GM11168 (cell line): ENCODE measurements at regions not wholly inside any gene's neighbourhood (a gene's known extent, or its start where the extent isn't known, plus 50 kb on each side); places are given as distances from the start of the nearest gene placed in this dataset.

ENCODE experiments used
- in situ Hi-C: fragments of 300-500 bp; cut with MboI; formaldehyde crosslinking; loops from one replicate; pipeline ENCODE4 v1.12.0; 2022; ENCODE audit warnings: low sequenced_read_pairs; ENCODE audit not compliant: unreplicated experiment

- in situ Hi-C loops = no loop called here
Measured at GRCh38 chr1:30356839-30357238, 366.5 kb downstream of the MATN1 start.

DNA sequence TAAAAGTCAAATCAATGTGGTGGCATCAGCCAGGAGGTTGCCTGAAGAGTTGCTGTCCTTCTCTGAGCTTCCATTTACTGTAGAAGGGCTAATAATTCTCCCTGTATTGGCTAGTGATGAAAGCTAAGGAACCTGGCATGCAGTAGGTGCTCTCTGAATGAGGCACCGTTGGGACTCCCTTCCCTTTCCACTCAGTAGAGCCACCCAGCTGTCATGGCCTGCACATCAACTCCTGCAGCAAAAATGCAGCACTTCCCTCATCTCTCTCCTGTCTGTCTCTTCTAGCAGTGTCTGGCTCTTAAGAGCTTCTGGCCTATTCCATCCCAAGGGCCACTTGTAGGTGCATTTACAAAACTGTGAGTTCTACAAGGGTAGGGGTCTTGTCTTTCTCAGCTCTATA is 369.0 kb downstream of the MATN1 start:
- in situ Hi-C loops = no loop called here

- in situ Hi-C loops = no loop called here
Measured at GRCh38 chr1:30353637-30354036, 369.7 kb downstream of the MATN1 start.

DNA sequence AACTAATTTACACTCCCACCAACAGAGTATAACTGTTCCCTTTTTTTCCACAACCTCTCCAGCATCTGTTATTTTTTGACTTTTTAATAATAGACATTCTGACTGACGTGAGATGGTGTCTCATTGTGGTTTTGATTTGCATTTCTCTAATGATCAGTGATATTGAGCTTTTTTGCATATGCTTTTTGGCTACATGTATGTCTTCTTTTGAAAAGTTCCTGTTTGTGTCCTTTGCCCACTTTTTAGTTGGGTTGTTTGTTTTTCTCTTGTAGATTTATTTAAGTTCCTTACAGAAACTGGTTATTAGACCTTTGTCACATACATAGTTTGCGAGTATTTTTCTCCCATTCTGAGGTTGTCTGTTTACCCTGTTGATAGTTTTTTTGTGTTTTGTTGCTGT is 375.2 kb downstream of the MATN1 start:
- in situ Hi-C loops = no loop called here

DNA sequence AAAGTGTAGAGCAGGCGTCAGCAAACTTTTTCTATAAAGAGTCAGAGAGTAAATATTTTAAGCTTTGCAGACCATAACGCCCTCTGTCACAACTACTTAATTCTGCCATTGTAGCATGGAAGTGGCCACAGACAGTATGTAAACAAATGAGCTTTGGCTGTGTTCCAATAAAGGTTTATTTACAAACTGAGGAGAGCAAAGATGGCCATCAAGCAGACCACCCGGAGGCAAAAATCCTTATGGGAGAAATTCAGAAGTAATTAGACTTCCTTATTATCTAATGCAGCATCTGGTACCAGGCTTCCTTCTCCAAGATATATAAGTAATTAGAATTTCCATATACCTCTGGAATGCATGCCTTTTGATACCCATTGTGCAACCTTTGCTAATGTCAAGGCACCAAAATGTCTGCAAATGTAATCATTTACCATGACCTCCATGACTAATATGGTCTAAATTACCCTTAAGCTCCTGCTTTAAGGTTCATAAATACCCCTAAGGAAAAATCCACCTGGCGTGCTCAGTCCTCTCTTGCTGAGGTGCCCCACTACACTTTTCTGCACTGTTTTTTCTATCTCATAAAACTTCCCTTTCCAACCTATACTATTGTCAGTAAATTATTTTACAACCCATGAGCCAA is 377.8 kb downstream of the MATN1 start:
- in situ Hi-C loops = no loop called here

GRCh38 chr1:30343562-30343961 is 379.8 kb downstream of the MATN1 start:
- in situ Hi-C loops = no loop called here

GRCh38 chr1:30342535-30343141 is 380.7 kb downstream of the MATN1 start:
- in situ Hi-C loops = no loop called here

DNA sequence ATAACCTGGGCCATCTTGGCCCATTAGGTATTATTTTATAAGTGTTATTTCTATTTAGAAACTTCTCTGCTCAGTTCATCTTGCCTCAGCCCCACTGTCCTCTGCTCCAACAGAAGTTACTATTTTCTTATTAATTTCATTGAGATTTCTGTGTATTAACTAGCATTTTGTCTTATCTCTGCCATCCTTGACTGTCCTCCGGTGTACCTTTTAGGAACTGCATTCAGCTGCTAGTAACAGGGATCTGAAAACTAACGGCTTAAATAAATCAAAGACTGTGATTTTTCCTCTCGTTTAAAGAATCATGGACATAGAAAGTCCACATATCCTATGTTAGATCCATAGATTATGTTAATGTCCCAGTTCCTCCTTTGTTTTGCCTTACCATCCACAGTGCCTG is 382.5 kb downstream of the MATN1 start:
- in situ Hi-C loops = no loop called here

DNA sequence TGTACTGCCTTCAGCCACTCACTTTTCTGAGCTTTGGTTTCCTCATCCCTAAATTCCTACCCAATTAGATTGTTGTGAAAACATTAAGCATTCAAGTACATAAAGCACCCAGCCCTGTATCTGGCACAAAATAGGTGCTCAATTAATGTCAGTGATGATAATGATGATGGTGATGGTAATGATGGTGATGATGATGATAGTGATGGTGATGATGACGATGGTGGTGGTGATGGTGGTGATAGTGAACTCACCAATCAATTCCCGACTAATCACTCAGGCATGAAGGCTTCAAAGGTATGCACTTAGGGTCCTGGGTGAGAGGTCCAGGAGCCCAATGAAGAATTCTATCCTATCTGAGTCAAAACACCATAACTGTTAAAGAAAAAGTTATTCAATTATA is 383.5 kb downstream of the MATN1 start:
- in situ Hi-C loops = no loop called here

- in situ Hi-C loops = no loop called here
Measured at GRCh38 chr1:30338765-30339164, 384.6 kb downstream of the MATN1 start.

- in situ Hi-C loops = no loop called here
Measured at GRCh38 chr1:30337324-30337620, 386.1 kb downstream of the MATN1 start.

- in situ Hi-C loops = no loop called here
Measured at GRCh38 chr1:30336550-30337323, 386.6 kb downstream of the MATN1 start.

DNA sequence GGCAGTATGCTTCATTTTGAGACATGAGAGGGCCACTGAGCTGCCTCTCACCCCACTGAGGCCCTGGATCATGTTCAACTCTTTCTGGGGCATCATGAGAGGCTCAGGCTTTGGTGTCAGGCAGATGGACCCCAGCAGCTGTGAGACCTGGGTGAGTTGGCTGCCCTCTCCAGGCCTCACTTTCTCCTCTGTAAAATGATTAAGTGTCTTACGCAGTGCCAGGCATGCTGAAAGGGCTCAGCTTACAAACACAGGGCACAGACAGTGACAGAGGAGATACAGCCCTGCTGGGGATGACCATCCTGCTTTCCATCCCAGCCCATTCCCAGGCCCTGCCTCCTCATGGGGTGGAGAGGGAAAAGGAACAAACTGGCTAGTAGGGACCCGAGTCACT is 387.4 kb downstream of the MATN1 start:
- in situ Hi-C loops = no loop called here

DNA sequence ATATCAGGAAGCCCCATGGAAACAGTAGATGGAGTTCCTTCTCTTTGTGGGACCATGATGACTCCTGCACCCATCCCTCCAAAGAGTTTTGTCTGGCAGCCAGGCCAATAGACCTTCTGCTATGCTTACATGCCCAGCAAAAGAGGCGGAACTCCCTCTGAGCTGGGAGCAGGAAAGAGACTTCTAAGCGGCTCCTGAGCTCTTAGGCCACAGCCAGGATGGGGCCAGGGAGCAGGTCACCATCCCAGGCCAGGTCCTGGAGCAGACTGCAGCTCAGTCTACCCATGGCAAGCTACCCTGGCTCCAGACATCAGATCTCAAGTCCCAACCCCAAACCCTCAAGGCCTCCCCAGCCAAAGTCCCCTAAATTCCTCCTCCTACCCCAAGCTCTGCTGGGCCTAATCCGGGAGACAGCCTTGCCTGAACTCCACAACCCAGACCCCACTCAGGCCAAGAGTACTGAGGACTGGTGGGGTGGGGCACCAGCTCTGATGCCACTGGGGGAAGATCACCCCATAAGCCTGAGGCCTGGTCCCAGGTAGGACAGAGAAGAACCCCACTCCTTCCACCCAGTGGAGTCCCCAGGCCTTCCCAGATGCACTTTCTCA is 387.9 kb downstream of the MATN1 start:
- in situ Hi-C loops = no loop called here

DNA sequence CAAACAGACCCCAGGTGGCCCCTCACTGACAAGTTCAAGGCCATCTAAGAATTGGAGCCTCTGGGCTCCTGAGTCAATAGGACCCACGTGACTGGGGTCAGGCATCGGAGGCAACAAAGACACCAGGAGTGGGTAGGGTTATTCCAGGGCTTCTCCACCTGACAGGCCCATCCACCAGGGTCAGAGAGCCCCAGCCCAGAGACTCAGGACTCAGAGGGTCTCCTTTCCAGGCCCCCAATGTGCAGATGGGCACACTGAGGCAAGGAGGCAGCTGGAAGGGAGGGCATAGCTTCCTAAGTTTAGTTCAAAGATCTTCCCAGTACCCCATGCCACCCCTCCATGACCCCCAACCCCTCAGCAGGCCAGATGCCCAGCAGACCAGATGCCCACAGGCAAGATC is 388.6 kb downstream of the MATN1 start:
- in situ Hi-C loops = no loop called here

- in situ Hi-C loops = no loop called here
Measured at GRCh38 chr1:30332116-30333094, 391.0 kb downstream of the MATN1 start.

DNA sequence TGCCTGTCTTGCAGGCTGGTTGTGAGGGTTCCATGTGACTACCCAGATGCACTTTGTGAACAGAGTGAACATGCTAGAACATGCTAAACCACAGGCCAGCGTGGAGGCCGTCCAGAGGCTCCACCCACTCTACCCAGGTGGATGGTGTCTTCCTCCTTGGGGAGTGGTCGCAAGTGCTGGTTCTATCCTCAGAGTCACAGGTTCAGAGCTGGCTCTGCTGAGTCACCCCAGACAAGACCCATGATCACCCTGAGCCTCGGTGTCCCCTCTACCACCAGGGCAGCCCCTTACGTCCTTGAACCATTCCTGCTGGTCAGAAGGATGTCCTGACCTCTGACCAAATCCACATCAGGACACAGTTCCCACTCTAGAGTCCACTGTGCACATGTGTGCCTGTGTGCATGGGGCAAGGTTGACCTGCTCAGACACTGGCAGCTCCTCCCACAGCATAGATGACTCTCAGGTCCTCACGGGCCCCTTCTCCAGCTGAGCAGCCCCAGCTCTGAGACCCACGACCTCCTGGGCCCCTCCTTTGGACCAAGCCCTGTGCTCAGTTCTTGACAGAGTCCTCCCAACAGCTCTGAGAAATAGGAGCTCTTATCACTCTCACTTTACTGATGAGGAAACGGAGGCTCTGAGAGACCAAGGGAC is 391.8 kb downstream of the MATN1 start:
- in situ Hi-C loops = no loop called here

- in situ Hi-C loops = no loop called here
Measured at GRCh38 chr1:30330644-30331043, 392.7 kb downstream of the MATN1 start.

DNA sequence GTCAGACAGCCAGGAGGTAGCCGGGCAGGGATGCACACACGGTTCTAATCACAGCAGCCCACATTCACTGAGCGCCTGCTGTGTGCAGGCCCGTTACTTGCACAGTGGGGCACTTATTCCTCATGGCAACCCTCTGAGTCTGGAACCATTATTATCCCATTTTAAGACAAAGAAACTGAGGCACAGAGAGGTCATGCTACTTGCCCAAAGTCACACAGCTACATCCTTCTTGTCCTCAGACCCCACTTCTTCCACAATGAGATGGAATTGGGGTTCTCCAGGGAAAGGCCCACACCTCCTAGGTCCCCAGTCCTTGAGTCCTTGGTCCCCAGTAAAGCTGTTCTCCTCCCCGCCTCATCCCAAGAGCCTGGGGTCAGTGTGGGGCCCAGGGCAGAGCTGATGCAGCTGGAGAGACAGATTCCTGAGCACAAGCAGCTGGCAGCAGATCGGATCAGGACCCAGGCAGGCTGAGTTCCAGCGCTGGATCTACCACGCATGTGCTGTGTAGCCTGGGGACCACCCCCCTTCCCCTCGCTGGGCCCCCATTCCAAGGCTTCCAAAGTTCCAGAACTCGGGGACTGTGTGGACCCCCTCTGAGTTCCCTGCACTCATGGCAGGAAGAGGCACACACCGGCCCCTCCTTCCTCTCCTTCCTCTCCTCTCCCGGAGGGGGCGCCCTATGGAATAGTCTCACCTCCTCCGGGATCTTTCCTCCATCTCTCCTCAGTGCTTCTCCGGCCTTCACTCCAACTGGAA is 393.4 kb downstream of the MATN1 start:
- in situ Hi-C loops = no loop called here
